ENCODE measurements at regions not wholly inside any gene's neighbourhood (a gene's known extent, or its start where the extent isn't known, plus 50 kb on each side); places are given as distances from the start of the nearest gene placed in this dataset.

- TF ChIP-seq CTCF (IDR thresholded peaks at IDR 0.05) (no peak), POLR2A (IDR thresholded peaks at IDR 0.05) (no peak)
These were observed 560.6 kb downstream of the PRR16 start for GRCh38 chr5:121024416-121025311.
